HCT116 (cell line): ENCODE measurements at regions not wholly inside any gene's neighbourhood (a gene's known extent, or its start where the extent isn't known, plus 50 kb on each side); places are given as distances from the start of the nearest gene placed in this dataset.

Experiments used
- ATAC-seq: fragments of 200-7000 bp; cut with Tn5 transposase; 2 replicates; pipeline ENCODE4 v1.9.1; 2020; ENCODE audit warnings: mild to moderate bottlenecking, moderate library complexity
- BruUV-seq: library from RNA; stranded (reverse); fragments of 400-500 nt; replicated peaks from 2 replicates; lab custom pipeline; 2021; lab: Mats Ljungman, UMichigan
- CTCF ChIA-PET: fragments of 300-600 bp; sonication (Branson Sonifier 250); formaldehyde crosslinking; loops from one replicate; lab custom pipeline; 2021; ENCODE audit warnings: antibody characterized with exemption; lab: Charles Lee
- POLR2A ChIA-PET: fragments of 300-600, 350-600 bp; sonication (Branson Sonifier 250); formaldehyde crosslinking; loops from one replicate; lab custom pipeline; 2021; ENCODE audit warnings: antibody characterized with exemption; lab: Charles Lee
- RAD21 ChIA-PET, 2 experiments: fragments of 300-600 bp; sonication (Branson Sonifier 250); formaldehyde crosslinking; loops; one replicate each; lab custom pipeline; 2023; ENCODE audit warnings: low total read pairs in 2 of 2; ENCODE audit not compliant: uncharacterized antibody in 2 of 2, unreplicated experiment in 2 of 2, low non-redundant PET in 1 of 2; lab: Charles Lee
- DNase-seq: peaks from one replicate; pipeline ENCODE4 v3.0.0-alpha.2; 2010; ENCODE audit warnings: low read depth, low spot score
- H2AFZ ChIP-seq: fragments of 200-600 bp; shearing (Covaris generic), sonication (generic); 2 replicates; pipeline ENCODE4 v1.6.1; 2017; ENCODE audit warnings: low read depth, mixed run types, mixed read lengths, antibody characterized with exemption, low read length; ENCODE audit not compliant: poor library complexity, severe bottlenecking
- H3K27ac ChIP-seq: 2 replicates; pipeline ENCODE4 v1.5.1; 2012; ENCODE audit warnings: low read depth, low read length
- H3K27me3 ChIP-seq: fragments of 200-600 bp; sonication (generic); 2 replicates; pipeline ENCODE4 v1.6.1; 2016; ENCODE audit warnings: mixed run types, low read length, mixed read lengths; ENCODE audit not compliant: insufficient read depth
- H3K36me3 ChIP-seq, 2 experiments: fragments of 200-500 bp in 1 of 2; fragments of 200-600 bp in 1 of 2; sonication (Bioruptor generic) in 1 of 2; sonication (generic) in 1 of 2; 2 replicates each; pipeline versions ENCODE4 v1.5.1 to v1.6.1; 2014 to 2016; ENCODE audit warnings: low read length in 2 of 2, inconsistent platforms in 1 of 2, mixed read lengths in 1 of 2, mixed run types in 1 of 2; ENCODE audit not compliant: insufficient read depth in 2 of 2, control insufficient read depth in 1 of 2
- H3K4me1 ChIP-seq, 2 experiments: fragments of 200-600 bp in 1 of 2; sonication (generic) in 1 of 2; 2 replicates each; pipeline versions ENCODE4 v1.5.1 to v1.6.1; 2012 to 2017; ENCODE audit warnings: low read length in 2 of 2, inconsistent platforms in 1 of 2, mild to moderate bottlenecking in 1 of 2, mixed read lengths in 1 of 2, mixed run types in 1 of 2, moderate library complexity in 1 of 2; ENCODE audit not compliant: insufficient read depth in 2 of 2, control insufficient read depth in 1 of 2
- H3K4me2 ChIP-seq: fragments of 200-600 bp; sonication (generic); 2 replicates; pipeline ENCODE4 v1.6.1; 2017; ENCODE audit warnings: mixed run types, low read length, mixed read lengths
- H3K4me3 ChIP-seq, 2 experiments: fragments of 200-600 bp in 1 of 2; sonication (generic) in 1 of 2; replicated peaks in 1 of 2; 2 replicates each; pipeline ENCODE4 v1.5.1; 2011 to 2016; ENCODE audit warnings: low read length in 2 of 2, control low read depth in 1 of 2, low read depth in 1 of 2, mild to moderate bottlenecking in 1 of 2, mixed read lengths in 1 of 2, mixed run types in 1 of 2
- H3K79me2 ChIP-seq: fragments of 200-600 bp; sonication (generic); 2 replicates; pipeline ENCODE4 v1.6.1; 2017; ENCODE audit warnings: mild to moderate bottlenecking, mixed run types, low read length, moderate library complexity, mixed read lengths; ENCODE audit not compliant: insufficient read depth
- H3K9ac ChIP-seq: fragments of 200-600 bp; sonication (generic); 2 replicates; pipeline ENCODE4 v1.6.1; 2016; ENCODE audit warnings: low read length, mixed read lengths
- H3K9me2 ChIP-seq: fragments of 200-600 bp; sonication (generic), shearing (Covaris generic); 2 replicates; pipeline ENCODE4 v1.6.1; 2017; ENCODE audit warnings: mixed run types, mild to moderate bottlenecking, moderate library complexity; ENCODE audit not compliant: insufficient read depth
- H3K9me3 ChIP-seq, 2 experiments: fragments of 200-500 bp in 1 of 2; fragments of 200-600 bp in 1 of 2; sonication (Bioruptor generic) in 1 of 2; sonication (generic) in 1 of 2; 2 replicates each; pipeline ENCODE4 v1.6.1; 2014 to 2017; ENCODE audit warnings: low read length in 2 of 2, mixed read lengths in 2 of 2, inconsistent platforms in 1 of 2, low read depth in 1 of 2, mild to moderate bottlenecking in 1 of 2, mixed run types in 1 of 2, moderate library complexity in 1 of 2; ENCODE audit not compliant: control insufficient read depth in 1 of 2, insufficient read depth in 1 of 2
- H4K20me1 ChIP-seq: fragments of 200-600 bp; sonication (generic), shearing (Covaris generic); 2 replicates; pipeline ENCODE4 v1.6.1; 2017; ENCODE audit warnings: mixed run types, mild to moderate bottlenecking, moderate library complexity; ENCODE audit not compliant: insufficient read depth
- CBX3 ChIP-seq: IDR thresholded peaks from 2 replicates; pipeline ENCODE4 v1.6.1; 2012; ENCODE audit warnings: low read depth
- CEBPB ChIP-seq: IDR thresholded peaks from 2 replicates; pipeline ENCODE4 v1.6.1; 2012; ENCODE audit warnings: low read depth
- EGR1 ChIP-seq: IDR thresholded peaks from 2 replicates; pipeline ENCODE4 v1.6.1; 2012; ENCODE audit warnings: low read depth
- EZH2phosphoT487 ChIP-seq: fragments of 200-600 bp; IDR thresholded peaks from 2 replicates; pipeline ENCODE4 v1.6.1; 2018; ENCODE audit warnings: antibody characterized with exemption, borderline replicate concordance
- FOSL1 ChIP-seq: IDR thresholded peaks from 2 replicates; pipeline ENCODE4 v1.6.1; 2012; ENCODE audit warnings: low read depth
- JUND ChIP-seq: IDR thresholded peaks from 2 replicates; pipeline ENCODE4 v1.6.1; 2012
- POLR2A ChIP-seq: IDR thresholded peaks from 2 replicates; pipeline ENCODE4 v1.7.0; 2011; ENCODE audit warnings: borderline replicate concordance; ENCODE audit not compliant: insufficient read depth, insufficient read length; ENCODE audit errors: extremely low read depth
- POLR2AphosphoS5 ChIP-seq: IDR thresholded peaks from 2 replicates; pipeline ENCODE4 v1.6.1; 2011; ENCODE audit warnings: mild to moderate bottlenecking, low read depth, low read length, moderate library complexity
- RAD21 ChIP-seq: IDR thresholded peaks from 2 replicates; pipeline ENCODE4 v1.6.1; 2012; ENCODE audit warnings: low read depth, mild to moderate bottlenecking
- SIN3A ChIP-seq: IDR thresholded peaks from 2 replicates; pipeline ENCODE4 v1.6.1; 2012; ENCODE audit warnings: low read depth
- SP1 ChIP-seq: IDR thresholded peaks from 2 replicates; pipeline ENCODE4 v1.6.1; 2012; ENCODE audit warnings: low read depth
- SRF ChIP-seq: IDR thresholded peaks from 2 replicates; pipeline ENCODE4 v1.6.1; 2012; ENCODE audit warnings: low read depth
- YY1 ChIP-seq: IDR thresholded peaks from 2 replicates; pipeline ENCODE4 v1.6.1; 2011; ENCODE audit warnings: low read length, low read depth, moderate library complexity, mild to moderate bottlenecking; ENCODE audit not compliant: insufficient replicate concordance; ENCODE audit errors: extremely low read depth
- ZFX ChIP-seq: fragments of 450-650 bp; IDR thresholded peaks from 2 replicates; pipeline ENCODE4 v1.6.1; 2017
- ZNF274 ChIP-seq: fragments of 200-500 bp; sonication (Bioruptor generic); IDR thresholded peaks from 2 replicates; pipeline ENCODE4 v1.6.1; 2014; ENCODE audit warnings: mild to moderate bottlenecking, low read depth, low read length, inconsistent platforms
- intact Hi-C: fragments of 100-400 bp; cut with micrococcal nuclease; formaldehyde crosslinking; loops from 2 replicates; pipeline ENCODE4 v1.10.0; 2022
- TF ChIP-seq, protein P1 (sequence below): IDR thresholded peaks from 2 replicates; pipeline ENCODE4 v1.6.1; 2012; ENCODE audit warnings: low read depth

DNA sequence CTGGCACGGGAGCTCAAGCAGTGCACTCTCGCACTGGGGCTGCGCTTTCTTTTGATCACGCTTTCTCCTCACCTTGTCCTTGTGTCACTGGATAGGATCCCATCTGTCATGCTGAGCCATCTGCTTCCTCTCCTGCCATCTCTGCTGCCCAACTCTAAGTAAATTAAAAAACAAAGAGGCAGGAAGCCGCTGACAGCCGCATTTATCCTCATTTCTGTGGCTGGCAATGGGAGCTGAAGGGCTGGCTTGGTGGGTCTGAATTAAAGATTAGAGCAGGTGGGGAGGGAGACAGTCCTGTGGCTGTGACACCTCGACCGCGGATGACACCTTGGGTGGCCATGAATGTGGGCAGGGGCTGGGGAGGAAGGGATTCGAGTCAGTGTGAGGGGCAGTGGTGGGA, 159.2 kb upstream of the ALDH1B1 start:
- H3K36me3 ChIP-seq: no peaks in the 10 kb centered on the region
- no peaks in the 10 kb centered on the region for H3K9me2 ChIP-seq
- POLR2A ChIA-PET: no interaction called here
- H2AFZ ChIP-seq: no peak overlapping the region
- CTCF ChIA-PET: no interaction called here
- no peaks in the 10 kb centered on the region for H3K27me3 ChIP-seq
- no peaks in the 10 kb centered on the region for H4K20me1 ChIP-seq
- no peaks in the 10 kb centered on the region for H3K9me3 ChIP-seq
- TF ChIP-seq POLR2A (no peak), FOSL1 (no peak), YY1 (no peak), ZNF274 (no peak), EGR1 (no peak), SP1 (no peak), CBX3 (no peak), RAD21 (no peak), POLR2AphosphoS5 (no peak), JUND (no peak), ZFX (no peak), SRF (no peak), SIN3A (no peak), EZH2phosphoT487 (no peak), CEBPB (no peak)
- TF ChIP-seq, protein P1, sequence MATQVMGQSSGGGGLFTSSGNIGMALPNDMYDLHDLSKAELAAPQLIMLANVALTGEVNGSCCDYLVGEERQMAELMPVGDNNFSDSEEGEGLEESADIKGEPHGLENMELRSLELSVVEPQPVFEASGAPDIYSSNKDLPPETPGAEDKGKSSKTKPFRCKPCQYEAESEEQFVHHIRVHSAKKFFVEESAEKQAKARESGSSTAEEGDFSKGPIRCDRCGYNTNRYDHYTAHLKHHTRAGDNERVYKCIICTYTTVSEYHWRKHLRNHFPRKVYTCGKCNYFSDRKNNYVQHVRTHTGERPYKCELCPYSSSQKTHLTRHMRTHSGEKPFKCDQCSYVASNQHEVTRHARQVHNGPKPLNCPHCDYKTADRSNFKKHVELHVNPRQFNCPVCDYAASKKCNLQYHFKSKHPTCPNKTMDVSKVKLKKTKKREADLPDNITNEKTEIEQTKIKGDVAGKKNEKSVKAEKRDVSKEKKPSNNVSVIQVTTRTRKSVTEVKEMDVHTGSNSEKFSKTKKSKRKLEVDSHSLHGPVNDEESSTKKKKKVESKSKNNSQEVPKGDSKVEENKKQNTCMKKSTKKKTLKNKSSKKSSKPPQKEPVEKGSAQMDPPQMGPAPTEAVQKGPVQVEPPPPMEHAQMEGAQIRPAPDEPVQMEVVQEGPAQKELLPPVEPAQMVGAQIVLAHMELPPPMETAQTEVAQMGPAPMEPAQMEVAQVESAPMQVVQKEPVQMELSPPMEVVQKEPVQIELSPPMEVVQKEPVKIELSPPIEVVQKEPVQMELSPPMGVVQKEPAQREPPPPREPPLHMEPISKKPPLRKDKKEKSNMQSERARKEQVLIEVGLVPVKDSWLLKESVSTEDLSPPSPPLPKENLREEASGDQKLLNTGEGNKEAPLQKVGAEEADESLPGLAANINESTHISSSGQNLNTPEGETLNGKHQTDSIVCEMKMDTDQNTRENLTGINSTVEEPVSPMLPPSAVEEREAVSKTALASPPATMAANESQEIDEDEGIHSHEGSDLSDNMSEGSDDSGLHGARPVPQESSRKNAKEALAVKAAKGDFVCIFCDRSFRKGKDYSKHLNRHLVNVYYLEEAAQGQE: no peak
- ATAC-seq (no peak), DNase-seq (no peak)
- no TSS peak for BruUV-seq
- no peaks in the 10 kb centered on the region for H3K79me2 ChIP-seq
- intact Hi-C loops: no loop called here
- H3K27ac ChIP-seq: no peak overlapping the region
- H3K9ac ChIP-seq: no peak overlapping the region
- no peak overlapping the region for H3K4me3 ChIP-seq
- RAD21 ChIA-PET: no interaction called here
- H3K4me2 ChIP-seq: no peak overlapping the region
- H3K4me1 ChIP-seq: peaks cover 0 to 6% of the 10 kb centered on the region in 2 experiments; a peak in 1 of 4 replicates
